Left lung (tissue), 4 donors: ENCODE measurements at regions not wholly inside any gene's neighbourhood (a gene's known extent, or its start where the extent isn't known, plus 50 kb on each side); places are given as distances from the start of the nearest gene placed in this dataset.
"Not testable (repeated sequence)": the region's sequence is repeated elsewhere in the genome, so short reads cannot be mapped to it uniquely, and the experiment has no call there.

Experiments used
- ATAC-seq: fragments of 200-7000 bp; cut with Tn5 transposase; one replicate; pipeline ENCODE4 v1.9.1; 2020; ENCODE audit warnings: moderate library complexity
- DNase-seq, 4 donors: peaks; one replicate each; pipeline ENCODE4 v3.0.0-alpha.2; 2013 to 2020
- H3K27ac ChIP-seq, 2 donors: fragments of 200-600 bp; sonication (generic) in 1 of 2; one replicate each; pipeline versions ENCODE4 v1.5.0 to v1.8.0; 2020 to 2021
- H3K27me3 ChIP-seq, 2 donors: fragments of 200-600 bp; sonication (generic) in 1 of 2; one replicate each; pipeline versions ENCODE4 v1.5.0 to v1.8.0; 2020 to 2021
- H3K36me3 ChIP-seq, 2 donors: fragments of 200-600 bp; sonication (generic) in 1 of 2; one replicate each; pipeline versions ENCODE4 v1.5.0 to v1.8.0; 2020 to 2021
- H3K4me1 ChIP-seq, 2 donors: fragments of 200-600 bp; one replicate each; pipeline ENCODE4 v1.8.0; 2021
- H3K4me3 ChIP-seq, 2 donors: fragments of 200-600 bp; sonication (generic) in 1 of 2; one replicate each; pipeline versions ENCODE4 v1.5.0 to v1.8.0; 2020 to 2021; ENCODE audit warnings: mild to moderate bottlenecking in 1 of 2
- H3K9me3 ChIP-seq, 2 donors: fragments of 200-600 bp; sonication (generic) in 1 of 2; one replicate each; pipeline versions ENCODE4 v1.5.0 to v1.8.0; 2020 to 2021
- intact Hi-C, 2 donors: fragments of 100-400 bp; cut with DNase I; formaldehyde crosslinking; loops; one replicate each; pipeline versions ENCODE4 v1.11.2 to v1.14.2; 2022
- TF ChIP-seq, protein P1 (sequence below), 2 donors: fragments of 200-600 bp; sonication (generic) in 1 of 2; IDR thresholded peaks; one replicate each; pipeline versions ENCODE4 v1.5.0 to v1.8.0; 2021; ENCODE audit warnings: antibody characterized with exemption in 2 of 2
- donor health status: DM: no; HTN: yes; CAD: no.
- donor health status: DM: no; HTN: no; CAD: no.

DNA sequence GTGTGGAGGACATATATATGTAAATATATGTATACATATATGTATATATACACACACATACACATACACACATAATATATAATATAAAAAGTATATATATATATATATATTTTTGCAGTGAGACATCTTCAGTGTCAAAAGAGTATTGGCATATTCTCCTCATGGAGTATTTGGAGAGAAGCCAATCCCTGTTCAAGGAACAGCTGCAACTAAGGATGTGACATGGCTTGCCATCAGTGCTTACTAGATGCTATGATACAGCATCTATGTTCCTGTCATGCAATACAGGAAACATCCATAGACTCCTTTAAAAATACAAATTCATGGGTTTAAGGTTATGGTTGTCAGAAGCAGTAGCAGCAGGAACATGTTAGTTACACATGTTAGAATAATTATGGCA lies 632.0 kb upstream of the AMELY start:
- Histone ChIP-seq H3K4me3 (no peak overlapping the region), H3K27me3 (no peaks in the 10 kb centered on the region), H3K36me3 (no peaks in the 10 kb centered on the region), H3K27ac (no peak overlapping the region), H3K4me1 (no peaks in the 10 kb centered on the region), H3K9me3 (no peaks in the 10 kb centered on the region)
- DNase-seq (no peak), ATAC-seq (no peak)
- TF ChIP-seq, protein P1, sequence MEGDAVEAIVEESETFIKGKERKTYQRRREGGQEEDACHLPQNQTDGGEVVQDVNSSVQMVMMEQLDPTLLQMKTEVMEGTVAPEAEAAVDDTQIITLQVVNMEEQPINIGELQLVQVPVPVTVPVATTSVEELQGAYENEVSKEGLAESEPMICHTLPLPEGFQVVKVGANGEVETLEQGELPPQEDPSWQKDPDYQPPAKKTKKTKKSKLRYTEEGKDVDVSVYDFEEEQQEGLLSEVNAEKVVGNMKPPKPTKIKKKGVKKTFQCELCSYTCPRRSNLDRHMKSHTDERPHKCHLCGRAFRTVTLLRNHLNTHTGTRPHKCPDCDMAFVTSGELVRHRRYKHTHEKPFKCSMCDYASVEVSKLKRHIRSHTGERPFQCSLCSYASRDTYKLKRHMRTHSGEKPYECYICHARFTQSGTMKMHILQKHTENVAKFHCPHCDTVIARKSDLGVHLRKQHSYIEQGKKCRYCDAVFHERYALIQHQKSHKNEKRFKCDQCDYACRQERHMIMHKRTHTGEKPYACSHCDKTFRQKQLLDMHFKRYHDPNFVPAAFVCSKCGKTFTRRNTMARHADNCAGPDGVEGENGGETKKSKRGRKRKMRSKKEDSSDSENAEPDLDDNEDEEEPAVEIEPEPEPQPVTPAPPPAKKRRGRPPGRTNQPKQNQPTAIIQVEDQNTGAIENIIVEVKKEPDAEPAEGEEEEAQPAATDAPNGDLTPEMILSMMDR (IDR thresholded peaks at IDR 0.05) = no peak
- intact Hi-C loops = no loop called here

DNA sequence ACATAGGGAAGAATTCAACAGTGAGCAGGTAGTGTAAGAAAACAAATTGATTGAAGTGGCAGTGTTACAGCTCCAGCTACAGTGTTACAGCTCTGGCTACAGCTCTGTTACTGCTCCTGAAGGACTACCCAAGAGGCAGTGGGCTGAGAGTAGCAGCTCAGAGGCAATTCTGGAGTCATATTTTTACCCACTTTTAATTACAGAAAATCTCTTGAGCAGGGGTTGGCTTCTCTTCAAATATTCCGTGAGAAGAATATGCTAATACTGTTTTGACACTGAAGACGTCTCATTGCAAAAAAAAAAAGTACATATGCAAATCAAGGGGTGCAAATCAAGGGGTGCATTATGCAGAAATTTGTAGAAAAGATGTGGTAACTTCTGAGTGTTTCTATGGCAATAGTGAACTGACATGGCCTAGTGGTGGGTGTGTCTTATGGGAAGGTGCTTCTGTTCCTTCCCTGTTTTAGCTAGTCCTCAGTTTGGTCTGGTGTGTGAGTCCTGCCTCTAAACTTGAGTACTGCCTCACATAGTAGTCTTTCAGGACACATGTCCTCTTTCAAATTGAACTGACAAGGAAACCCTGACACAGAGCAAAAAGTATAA lies 630.8 kb upstream of the AMELY start:
- no peak for DNase-seq
- intact Hi-C loops = no loop called here
- TF ChIP-seq, protein P1 (IDR thresholded peaks at IDR 0.05) = no peak
- Histone ChIP-seq H3K27me3 (no peaks in the 10 kb centered on the region), H3K36me3 (no peaks in the 10 kb centered on the region), H3K4me1 (no peaks in the 10 kb centered on the region), H3K9me3 (no peaks in the 10 kb centered on the region), H3K4me3 (no peak overlapping the region), H3K27ac (no peak overlapping the region)
- ATAC-seq = no peak

DNA sequence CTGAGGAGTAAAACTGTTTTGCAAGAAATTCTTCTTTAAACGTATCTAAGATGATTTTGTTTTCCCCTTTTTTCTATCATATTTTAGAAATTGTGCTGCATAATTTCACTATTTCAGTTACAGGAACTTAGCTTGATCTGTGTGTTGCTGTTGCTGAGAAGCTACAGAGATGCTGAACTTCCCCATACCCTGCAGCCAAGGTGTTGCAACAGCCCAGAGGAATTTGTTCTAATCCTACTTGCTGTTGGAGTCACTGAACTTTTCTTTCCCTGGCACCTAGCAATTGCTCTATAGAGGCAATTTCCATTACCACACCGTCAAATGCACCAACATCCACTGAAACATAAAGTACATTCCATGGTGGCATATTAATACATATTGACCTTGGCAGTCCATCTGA lies 617.8 kb upstream of the AMELY start:
- no peak overlapping the region for H3K27ac ChIP-seq
- H3K9me3 ChIP-seq = no peaks in the 10 kb centered on the region
- H3K36me3 ChIP-seq = no peaks in the 10 kb centered on the region
- H3K4me3 ChIP-seq = no peak overlapping the region
- H3K4me1 ChIP-seq = no peaks in the 10 kb centered on the region
- DNase-seq (no peak), ATAC-seq (no peak)
- no peaks in the 10 kb centered on the region for H3K27me3 ChIP-seq
- TF ChIP-seq, protein P1 (IDR thresholded peaks at IDR 0.05) = no peak
- intact Hi-C loops = no loop called here

DNA sequence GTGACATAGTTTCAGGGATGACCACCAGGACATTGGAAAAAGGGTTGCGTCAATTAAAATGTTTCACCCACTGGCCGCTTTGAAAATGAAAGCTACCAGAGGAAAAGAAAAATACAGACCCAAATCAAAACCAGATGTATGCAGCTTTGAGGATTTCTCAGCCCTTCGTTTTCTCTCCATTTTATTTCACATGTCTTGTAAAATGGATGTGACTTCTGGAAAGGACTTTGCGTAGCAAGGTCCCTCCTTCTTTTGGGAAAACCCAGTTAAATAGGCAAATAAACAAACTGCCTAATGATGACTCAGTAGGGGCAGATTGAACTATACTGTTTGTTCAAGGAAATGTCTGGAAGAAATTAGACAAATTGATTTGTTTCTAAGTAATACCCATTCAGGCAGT lies 616.0 kb upstream of the AMELY start:
- H3K27ac ChIP-seq, H3K4me1 ChIP-seq, DNase-seq, intact Hi-C loops, H3K27me3 ChIP-seq, H3K36me3 ChIP-seq, ATAC-seq, H3K4me3 ChIP-seq, H3K9me3 ChIP-seq: not testable (repeated sequence)

DNA sequence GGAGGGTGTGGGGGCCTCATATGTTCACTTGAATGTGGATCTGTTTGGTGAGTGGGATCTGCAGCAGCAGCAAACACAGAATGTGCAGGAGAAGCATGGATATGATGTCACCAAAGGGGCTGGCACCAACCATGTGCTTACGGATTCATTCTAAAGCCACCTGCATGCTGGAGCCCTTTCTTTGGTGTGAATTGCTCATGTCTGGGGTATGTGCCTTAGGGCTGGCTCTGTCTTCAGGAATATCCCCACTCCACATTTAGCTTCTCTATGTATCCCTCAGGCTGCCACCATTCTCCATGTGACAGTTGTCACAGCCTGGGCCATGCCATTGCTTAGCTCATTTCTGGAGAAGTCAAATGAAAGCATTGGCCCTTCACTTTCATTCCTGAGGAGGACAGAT lies 606.8 kb upstream of the AMELY start:
- ATAC-seq = no peak
- TF ChIP-seq, protein P1 (IDR thresholded peaks at IDR 0.05) = no peak
- intact Hi-C loops = no loop called here

DNA sequence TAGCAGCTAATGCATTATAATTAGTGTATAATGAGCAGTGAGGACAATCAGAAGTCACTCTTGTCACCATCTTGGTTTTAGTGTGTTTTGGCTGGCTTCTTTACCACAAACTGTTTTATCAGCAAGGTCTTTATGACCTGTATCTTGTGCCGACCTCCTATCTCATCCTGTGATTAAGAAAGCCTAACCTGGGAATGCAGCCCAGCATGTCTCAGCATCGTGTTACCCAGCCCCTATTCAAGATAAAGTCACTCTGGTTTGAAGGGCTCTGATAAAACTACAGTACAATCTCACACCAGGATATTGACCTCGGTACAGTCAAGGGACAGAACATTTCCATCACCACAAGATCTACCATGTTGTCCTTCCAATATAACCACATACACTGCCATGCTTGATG lies 604.7 kb upstream of the AMELY start:
- Histone ChIP-seq H3K4me3 (no peak overlapping the region), H3K27me3 (no peaks in the 10 kb centered on the region), H3K9me3 (no peaks in the 10 kb centered on the region), H3K27ac (no peak overlapping the region), H3K36me3 (no peaks in the 10 kb centered on the region), H3K4me1 (no peaks in the 10 kb centered on the region)
- DNase-seq (no peak), ATAC-seq (no peak)
- intact Hi-C loops = no loop called here
- TF ChIP-seq, protein P1 (IDR thresholded peaks at IDR 0.05) = no peak

More for the DNA sequence above, 606.8 kb upstream of the AMELY start:
- Histone ChIP-seq H3K9me3 (no peaks in the 10 kb centered on the region), H3K27me3 (no peaks in the 10 kb centered on the region), H3K4me3 (no peak overlapping the region), H3K36me3 (no peaks in the 10 kb centered on the region), H3K27ac (no peak overlapping the region), H3K4me1 (no peaks in the 10 kb centered on the region)
- no peak for DNase-seq
